HG02678 (cell line): ENCODE measurements at regions not wholly inside any gene's neighbourhood (a gene's known extent, or its start where the extent isn't known, plus 50 kb on each side); places are given as distances from the start of the nearest gene placed in this dataset.
"Not testable (repeated sequence)": the region's sequence is repeated elsewhere in the genome, so short reads cannot be mapped to it uniquely, and the experiment has no call there.

ENCODE experiments used
- ATAC-seq: cut with Tn5 transposase; IDR thresholded peaks from one replicate; pipeline ENCODE4 v1.9.1; 2021; ENCODE audit warnings: mild to moderate bottlenecking, moderate library complexity; ENCODE audit not compliant: unreplicated experiment

- no peak for ATAC-seq
Observed at GRCh38 chr2:22035361-22035830, 911.6 kb downstream of the TDRD15 start.

- ATAC-seq = no peak
Observed at GRCh38 chr2:22037274-22037673, 913.5 kb downstream of the TDRD15 start.

GRCh38 chr2:22043784-22044183 is 920.0 kb downstream of the TDRD15 start:
- no peak for ATAC-seq

- ATAC-seq = no peak
Observed at GRCh38 chr2:22055784-22056620, 932.2 kb downstream of the TDRD15 start.

- ATAC-seq = no peak
Observed at GRCh38 chr2:22056621-22057132, 932.9 kb downstream of the TDRD15 start.

GRCh38 chr2:22062679-22063078 is 938.9 kb downstream of the TDRD15 start:
- ATAC-seq = no peak

- ATAC-seq = no peak
Observed at GRCh38 chr2:22076454-22076853, 952.7 kb downstream of the TDRD15 start.

GRCh38 chr2:22078701-22079100 is 954.9 kb downstream of the TDRD15 start:
- ATAC-seq = no peak

- no peak for ATAC-seq
Observed at GRCh38 chr2:22079583-22079982, 955.8 kb downstream of the TDRD15 start.

GRCh38 chr2:22086726-22087125 is 963.0 kb downstream of the TDRD15 start:
- ATAC-seq = no peak

- not testable (repeated sequence) for ATAC-seq
Observed at GRCh38 chr2:22103617-22104016, 979.8 kb downstream of the TDRD15 start.

- ATAC-seq = no peak
Observed at GRCh38 chr2:22110244-22110651, 986.5 kb downstream of the TDRD15 start.

GRCh38 chr2:22124003-22124402 is 1000.2 kb downstream of the TDRD15 start:
- no peak for ATAC-seq

- ATAC-seq = no peak
Observed at GRCh38 chr2:22126106-22126505, 1002.3 kb downstream of the TDRD15 start.

GRCh38 chr2:22126978-22127377 is 1003.2 kb downstream of the TDRD15 start:
- ATAC-seq = no peak

GRCh38 chr2:22134421-22134820 is 1010.7 kb downstream of the TDRD15 start:
- ATAC-seq = no peak

- no peak for ATAC-seq
Observed at GRCh38 chr2:22136446-22136845, 1012.7 kb downstream of the TDRD15 start.

- ATAC-seq = no peak
Observed at GRCh38 chr2:22143840-22144239, 1020.1 kb downstream of the TDRD15 start.

- ATAC-seq = no peak
Observed at GRCh38 chr2:22153931-22154613, 1030.3 kb downstream of the TDRD15 start.

GRCh38 chr2:22156661-22157060 is 1032.9 kb downstream of the TDRD15 start:
- not testable (repeated sequence) for ATAC-seq

GRCh38 chr2:22167256-22167655 is 1043.5 kb downstream of the TDRD15 start:
- ATAC-seq = no peak

GRCh38 chr2:22175003-22175402 is 1051.2 kb downstream of the TDRD15 start:
- no peak for ATAC-seq
